ENCODE measurements at regions not wholly inside any gene's neighbourhood (a gene's known extent, or its start where the extent isn't known, plus 50 kb on each side); places are given as distances from the start of the nearest gene placed in this dataset.

DNA sequence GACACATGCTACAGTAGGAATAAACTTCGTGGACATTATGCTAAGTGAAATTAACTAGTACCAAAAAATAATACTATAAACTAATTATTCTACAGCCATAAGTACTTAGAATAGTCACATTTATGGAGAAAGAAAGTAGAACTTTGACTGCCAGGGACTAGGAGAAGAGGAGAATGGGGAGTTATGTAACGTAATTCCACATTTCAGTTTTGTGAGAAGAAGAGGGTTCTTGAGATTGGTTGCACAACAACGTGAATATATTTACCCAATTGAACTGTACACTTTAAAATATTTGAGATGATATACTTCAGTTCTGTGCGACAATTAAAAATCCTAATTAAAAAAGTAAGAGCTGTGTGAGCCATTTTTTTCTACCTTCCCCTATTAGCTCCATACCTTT, 1412.9 kb downstream of the PLA2G4A start:
- no peak for ATAC-seq
- TF ChIP-seq ZFP30 (CRISPR knock-in tag; IDR thresholded peaks at IDR 0.05), result no peak
- TF ChIP-seq SNAI2 (CRISPR knock-in tag; IDR thresholded peaks at IDR 0.05), result no peak
- no peak for TF ChIP-seq TOX (CRISPR knock-in tag; IDR thresholded peaks at IDR 0.05; ENCODE audit: borderline replicate concordance)
- TF ChIP-seq CSDC2 (CRISPR knock-in tag; IDR thresholded peaks at IDR 0.05), result no peak
- TF ChIP-seq, protein P1, sequence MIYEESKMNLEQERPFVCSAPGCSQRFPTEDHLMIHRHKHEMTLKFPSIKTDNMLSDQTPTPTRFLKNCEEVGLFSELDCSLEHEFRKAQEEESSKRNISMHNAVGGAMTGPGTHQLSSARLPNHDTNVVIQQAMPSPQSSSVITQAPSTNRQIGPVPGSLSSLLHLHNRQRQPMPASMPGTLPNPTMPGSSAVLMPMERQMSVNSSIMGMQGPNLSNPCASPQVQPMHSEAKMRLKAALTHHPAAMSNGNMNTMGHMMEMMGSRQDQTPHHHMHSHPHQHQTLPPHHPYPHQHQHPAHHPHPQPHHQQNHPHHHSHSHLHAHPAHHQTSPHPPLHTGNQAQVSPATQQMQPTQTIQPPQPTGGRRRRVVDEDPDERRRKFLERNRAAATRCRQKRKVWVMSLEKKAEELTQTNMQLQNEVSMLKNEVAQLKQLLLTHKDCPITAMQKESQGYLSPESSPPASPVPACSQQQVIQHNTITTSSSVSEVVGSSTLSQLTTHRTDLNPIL (CRISPR knock-in tag; IDR thresholded peaks at IDR 0.05; ENCODE audit: low read depth), result no peak
- no peak for TF ChIP-seq ESRRG (CRISPR knock-in tag; IDR thresholded peaks at IDR 0.05)
- TF ChIP-seq, protein P2, sequence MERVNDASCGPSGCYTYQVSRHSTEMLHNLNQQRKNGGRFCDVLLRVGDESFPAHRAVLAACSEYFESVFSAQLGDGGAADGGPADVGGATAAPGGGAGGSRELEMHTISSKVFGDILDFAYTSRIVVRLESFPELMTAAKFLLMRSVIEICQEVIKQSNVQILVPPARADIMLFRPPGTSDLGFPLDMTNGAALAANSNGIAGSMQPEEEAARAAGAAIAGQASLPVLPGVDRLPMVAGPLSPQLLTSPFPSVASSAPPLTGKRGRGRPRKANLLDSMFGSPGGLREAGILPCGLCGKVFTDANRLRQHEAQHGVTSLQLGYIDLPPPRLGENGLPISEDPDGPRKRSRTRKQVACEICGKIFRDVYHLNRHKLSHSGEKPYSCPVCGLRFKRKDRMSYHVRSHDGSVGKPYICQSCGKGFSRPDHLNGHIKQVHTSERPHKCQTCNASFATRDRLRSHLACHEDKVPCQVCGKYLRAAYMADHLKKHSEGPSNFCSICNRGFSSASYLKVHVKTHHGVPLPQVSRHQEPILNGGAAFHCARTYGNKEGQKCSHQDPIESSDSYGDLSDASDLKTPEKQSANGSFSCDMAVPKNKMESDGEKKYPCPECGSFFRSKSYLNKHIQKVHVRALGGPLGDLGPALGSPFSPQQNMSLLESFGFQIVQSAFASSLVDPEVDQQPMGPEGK (CRISPR knock-in tag; IDR thresholded peaks at IDR 0.05; ENCODE audit: borderline replicate concordance), result no peak
- TF ChIP-seq, protein P3, sequence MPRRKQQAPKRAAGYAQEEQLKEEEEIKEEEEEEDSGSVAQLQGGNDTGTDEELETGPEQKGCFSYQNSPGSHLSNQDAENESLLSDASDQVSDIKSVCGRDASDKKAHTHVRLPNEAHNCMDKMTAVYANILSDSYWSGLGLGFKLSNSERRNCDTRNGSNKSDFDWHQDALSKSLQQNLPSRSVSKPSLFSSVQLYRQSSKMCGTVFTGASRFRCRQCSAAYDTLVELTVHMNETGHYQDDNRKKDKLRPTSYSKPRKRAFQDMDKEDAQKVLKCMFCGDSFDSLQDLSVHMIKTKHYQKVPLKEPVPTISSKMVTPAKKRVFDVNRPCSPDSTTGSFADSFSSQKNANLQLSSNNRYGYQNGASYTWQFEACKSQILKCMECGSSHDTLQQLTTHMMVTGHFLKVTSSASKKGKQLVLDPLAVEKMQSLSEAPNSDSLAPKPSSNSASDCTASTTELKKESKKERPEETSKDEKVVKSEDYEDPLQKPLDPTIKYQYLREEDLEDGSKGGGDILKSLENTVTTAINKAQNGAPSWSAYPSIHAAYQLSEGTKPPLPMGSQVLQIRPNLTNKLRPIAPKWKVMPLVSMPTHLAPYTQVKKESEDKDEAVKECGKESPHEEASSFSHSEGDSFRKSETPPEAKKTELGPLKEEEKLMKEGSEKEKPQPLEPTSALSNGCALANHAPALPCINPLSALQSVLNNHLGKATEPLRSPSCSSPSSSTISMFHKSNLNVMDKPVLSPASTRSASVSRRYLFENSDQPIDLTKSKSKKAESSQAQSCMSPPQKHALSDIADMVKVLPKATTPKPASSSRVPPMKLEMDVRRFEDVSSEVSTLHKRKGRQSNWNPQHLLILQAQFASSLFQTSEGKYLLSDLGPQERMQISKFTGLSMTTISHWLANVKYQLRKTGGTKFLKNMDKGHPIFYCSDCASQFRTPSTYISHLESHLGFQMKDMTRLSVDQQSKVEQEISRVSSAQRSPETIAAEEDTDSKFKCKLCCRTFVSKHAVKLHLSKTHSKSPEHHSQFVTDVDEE (CRISPR knock-in tag; IDR thresholded peaks at IDR 0.05), result no peak
- TF ChIP-seq PPARA (CRISPR knock-in tag; IDR thresholded peaks at IDR 0.05; ENCODE audit: borderline replicate concordance), result no peak
- TF ChIP-seq OSR1 (CRISPR knock-in tag; IDR thresholded peaks at IDR 0.05), result no peak
- TF ChIP-seq, protein P4, sequence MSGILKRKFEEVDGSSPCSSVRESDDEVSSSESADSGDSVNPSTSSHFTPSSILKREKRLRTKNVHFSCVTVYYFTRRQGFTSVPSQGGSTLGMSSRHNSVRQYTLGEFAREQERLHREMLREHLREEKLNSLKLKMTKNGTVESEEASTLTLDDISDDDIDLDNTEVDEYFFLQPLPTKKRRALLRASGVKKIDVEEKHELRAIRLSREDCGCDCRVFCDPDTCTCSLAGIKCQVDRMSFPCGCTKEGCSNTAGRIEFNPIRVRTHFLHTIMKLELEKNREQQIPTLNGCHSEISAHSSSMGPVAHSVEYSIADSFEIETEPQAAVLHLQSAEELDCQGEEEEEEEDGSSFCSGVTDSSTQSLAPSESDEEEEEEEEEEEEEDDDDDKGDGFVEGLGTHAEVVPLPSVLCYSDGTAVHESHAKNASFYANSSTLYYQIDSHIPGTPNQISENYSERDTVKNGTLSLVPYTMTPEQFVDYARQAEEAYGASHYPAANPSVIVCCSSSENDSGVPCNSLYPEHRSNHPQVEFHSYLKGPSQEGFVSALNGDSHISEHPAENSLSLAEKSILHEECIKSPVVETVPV (CRISPR knock-in tag; IDR thresholded peaks at IDR 0.05), result no peak
- no peak for TF ChIP-seq ZNF8 (CRISPR knock-in tag; IDR thresholded peaks at IDR 0.05)
- no peak for TF ChIP-seq ZNF565 (CRISPR knock-in tag; conservative IDR thresholded peaks at IDR 0.05; ENCODE audit: low read depth)
- TF ChIP-seq ZC3H10 (CRISPR knock-in tag; IDR thresholded peaks at IDR 0.05), result no peak
- no peak for TF ChIP-seq BACH2 (CRISPR knock-in tag; IDR thresholded peaks at IDR 0.05; ENCODE audit: borderline replicate concordance)
- no peak for TF ChIP-seq ZFP3 (CRISPR knock-in tag; IDR thresholded peaks at IDR 0.05)
- TF ChIP-seq ARNTL (CRISPR knock-in tag; IDR thresholded peaks at IDR 0.05; ENCODE audit: borderline replicate concordance, low read depth), result no peak

DNA sequence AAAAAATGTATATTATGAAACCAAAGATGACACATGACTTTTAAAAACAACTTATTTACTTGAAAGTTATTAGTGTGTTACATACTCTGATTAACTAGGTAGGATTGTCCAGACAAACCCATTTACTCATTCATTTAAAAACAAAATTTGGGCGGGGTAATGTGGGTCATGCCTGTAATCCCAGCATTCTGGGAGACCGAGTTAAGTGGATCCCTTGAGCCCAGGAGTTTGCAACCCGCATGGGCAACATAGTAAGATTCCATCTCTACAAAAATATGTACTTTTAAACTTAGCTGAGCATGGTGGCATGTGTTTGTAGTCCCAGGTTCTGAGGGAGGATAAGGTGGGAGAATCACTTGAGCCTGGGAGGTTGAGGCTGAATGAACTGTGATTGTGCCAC, 1414.7 kb downstream of the PLA2G4A start:
- TF ChIP-seq ISL1 (CRISPR knock-in tag; IDR thresholded peaks at IDR 0.05) (no peak), ZFP3 (CRISPR knock-in tag; IDR thresholded peaks at IDR 0.05) (no peak), CSDC2 (CRISPR knock-in tag; IDR thresholded peaks at IDR 0.05) (no peak), RARB (CRISPR knock-in tag; IDR thresholded peaks at IDR 0.05) (no peak), SNAI2 (CRISPR knock-in tag; IDR thresholded peaks at IDR 0.05) (no peak), ESRRG (CRISPR knock-in tag; IDR thresholded peaks at IDR 0.05) (no peak), ZNF565 (CRISPR knock-in tag; conservative IDR thresholded peaks at IDR 0.05; ENCODE audit: low read depth) (no peak), BACH2 (CRISPR knock-in tag; IDR thresholded peaks at IDR 0.05; ENCODE audit: borderline replicate concordance) (no peak)
- TF ChIP-seq, protein P3 (CRISPR knock-in tag; IDR thresholded peaks at IDR 0.05), result no peak
- TF ChIP-seq, protein P1 (CRISPR knock-in tag; IDR thresholded peaks at IDR 0.05; ENCODE audit: low read depth), result no peak
- TF ChIP-seq, protein P5, sequence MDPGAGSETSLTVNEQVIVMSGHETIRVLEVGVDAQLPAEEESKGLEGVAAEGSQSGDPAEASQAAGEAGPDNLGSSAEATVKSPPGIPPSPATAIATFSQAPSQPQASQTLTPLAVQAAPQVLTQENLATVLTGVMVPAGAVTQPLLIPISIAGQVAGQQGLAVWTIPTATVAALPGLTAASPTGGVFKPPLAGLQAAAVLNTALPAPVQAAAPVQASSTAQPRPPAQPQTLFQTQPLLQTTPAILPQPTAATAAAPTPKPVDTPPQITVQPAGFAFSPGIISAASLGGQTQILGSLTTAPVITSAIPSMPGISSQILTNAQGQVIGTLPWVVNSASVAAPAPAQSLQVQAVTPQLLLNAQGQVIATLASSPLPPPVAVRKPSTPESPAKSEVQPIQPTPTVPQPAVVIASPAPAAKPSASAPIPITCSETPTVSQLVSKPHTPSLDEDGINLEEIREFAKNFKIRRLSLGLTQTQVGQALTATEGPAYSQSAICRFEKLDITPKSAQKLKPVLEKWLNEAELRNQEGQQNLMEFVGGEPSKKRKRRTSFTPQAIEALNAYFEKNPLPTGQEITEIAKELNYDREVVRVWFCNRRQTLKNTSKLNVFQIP (CRISPR knock-in tag; IDR thresholded peaks at IDR 0.05; ENCODE audit: borderline replicate concordance, low read depth), result no peak

More for the DNA sequence above, 1414.7 kb downstream of the PLA2G4A start:
- ATAC-seq, result no peak

Data from SK-N-SH treated with all-trans-retinoic acid at 6 μM for 48 hours (cell line).